ENCODE measurements at regions not wholly inside any gene's neighbourhood (a gene's known extent, or its start where the extent isn't known, plus 50 kb on each side); places are given as distances from the start of the nearest gene placed in this dataset.

GRCh38 chr16:85171004-85171758 lies 58.9 kb upstream of the CIBAR2 start (continued):
- TF ChIP-seq, protein P1, sequence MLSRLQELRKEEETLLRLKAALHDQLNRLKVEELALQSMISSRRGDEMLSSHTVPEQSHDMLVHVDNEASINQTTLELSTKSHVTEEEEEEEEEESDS (CRISPR knock-in tag; IDR thresholded peaks at IDR 0.05; ENCODE audit: borderline replicate concordance) = no peak
- no peak for TF ChIP-seq ZNF24 (IDR thresholded peaks at IDR 0.05)
- TF ChIP-seq CREB3 (CRISPR knock-in tag; IDR thresholded peaks at IDR 0.05) = no peak
- TF ChIP-seq SALL1 (CRISPR knock-in tag; IDR thresholded peaks at IDR 0.05) = peak; percentile 41; the same call in 1 of the 2 replicates
- TF ChIP-seq SMAD9 (CRISPR knock-in tag; IDR thresholded peaks at IDR 0.05) = no peak
- TF ChIP-seq SIX4 (CRISPR knock-in tag; IDR thresholded peaks at IDR 0.05) = no peak
- no peak for TF ChIP-seq FOXM1 (CRISPR knock-in tag; IDR thresholded peaks at IDR 0.05)
- no peak for TF ChIP-seq NFIB (CRISPR knock-in tag; IDR thresholded peaks at IDR 0.05; ENCODE audit: borderline replicate concordance)
- no peak for TF ChIP-seq ATF3 (CRISPR knock-in tag; IDR thresholded peaks at IDR 0.05)
- TF ChIP-seq, protein P2, sequence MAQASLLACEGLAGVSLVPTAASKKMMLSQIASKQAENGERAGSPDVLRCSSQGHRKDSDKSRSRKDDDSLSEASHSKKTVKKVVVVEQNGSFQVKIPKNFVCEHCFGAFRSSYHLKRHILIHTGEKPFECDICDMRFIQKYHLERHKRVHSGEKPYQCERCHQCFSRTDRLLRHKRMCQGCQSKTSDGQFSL (CRISPR knock-in tag; IDR thresholded peaks at IDR 0.05) = no peak
- no peak for TF ChIP-seq EEA1 (CRISPR knock-in tag; IDR thresholded peaks at IDR 0.05; ENCODE audit: borderline replicate concordance)
- TF ChIP-seq TBP (CRISPR knock-in tag; IDR thresholded peaks at IDR 0.05) = no peak
- TF ChIP-seq NR0B2 (CRISPR knock-in tag; IDR thresholded peaks at IDR 0.05) = no peak
- 0 out of 2 replicates have a peak, but pooled peaks have one; percentile 81 for TF ChIP-seq TERF1 (CRISPR knock-in tag; IDR thresholded peaks at IDR 0.05)
- no peak for TF ChIP-seq ZNF83 (CRISPR knock-in tag; IDR thresholded peaks at IDR 0.05; ENCODE audit: borderline replicate concordance)
- TF ChIP-seq, protein P3, sequence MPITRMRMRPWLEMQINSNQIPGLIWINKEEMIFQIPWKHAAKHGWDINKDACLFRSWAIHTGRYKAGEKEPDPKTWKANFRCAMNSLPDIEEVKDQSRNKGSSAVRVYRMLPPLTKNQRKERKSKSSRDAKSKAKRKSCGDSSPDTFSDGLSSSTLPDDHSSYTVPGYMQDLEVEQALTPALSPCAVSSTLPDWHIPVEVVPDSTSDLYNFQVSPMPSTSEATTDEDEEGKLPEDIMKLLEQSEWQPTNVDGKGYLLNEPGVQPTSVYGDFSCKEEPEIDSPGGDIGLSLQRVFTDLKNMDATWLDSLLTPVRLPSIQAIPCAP (CRISPR knock-in tag; IDR thresholded peaks at IDR 0.05; ENCODE audit: low read depth) = no peak
- 0 out of 2 replicates have a peak, but pooled peaks have one; percentile 56 for TF ChIP-seq ZNF451 (CRISPR knock-in tag; IDR thresholded peaks at IDR 0.05)
- TF ChIP-seq ELK4 (CRISPR knock-in tag; IDR thresholded peaks at IDR 0.05; ENCODE audit: borderline replicate concordance) = no peak
- peak; percentile 54; the same call in 1 of the 2 replicates for TF ChIP-seq ESRRA (CRISPR knock-in tag; IDR thresholded peaks at IDR 0.05; ENCODE audit: low read depth)
- TF ChIP-seq POLR2AphosphoS5 (IDR thresholded peaks at IDR 0.05; ENCODE audit: low read depth, low read length) = no peak
- TF ChIP-seq, protein P4, sequence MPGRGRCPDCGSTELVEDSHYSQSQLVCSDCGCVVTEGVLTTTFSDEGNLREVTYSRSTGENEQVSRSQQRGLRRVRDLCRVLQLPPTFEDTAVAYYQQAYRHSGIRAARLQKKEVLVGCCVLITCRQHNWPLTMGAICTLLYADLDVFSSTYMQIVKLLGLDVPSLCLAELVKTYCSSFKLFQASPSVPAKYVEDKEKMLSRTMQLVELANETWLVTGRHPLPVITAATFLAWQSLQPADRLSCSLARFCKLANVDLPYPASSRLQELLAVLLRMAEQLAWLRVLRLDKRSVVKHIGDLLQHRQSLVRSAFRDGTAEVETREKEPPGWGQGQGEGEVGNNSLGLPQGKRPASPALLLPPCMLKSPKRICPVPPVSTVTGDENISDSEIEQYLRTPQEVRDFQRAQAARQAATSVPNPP (CRISPR knock-in tag; IDR thresholded peaks at IDR 0.05) = no peak
- TF ChIP-seq RFX3 (CRISPR knock-in tag; IDR thresholded peaks at IDR 0.05) = no peak
